ENCODE measurements at regions not wholly inside any gene's neighbourhood (a gene's known extent, or its start where the extent isn't known, plus 50 kb on each side); places are given as distances from the start of the nearest gene placed in this dataset.

DNA sequence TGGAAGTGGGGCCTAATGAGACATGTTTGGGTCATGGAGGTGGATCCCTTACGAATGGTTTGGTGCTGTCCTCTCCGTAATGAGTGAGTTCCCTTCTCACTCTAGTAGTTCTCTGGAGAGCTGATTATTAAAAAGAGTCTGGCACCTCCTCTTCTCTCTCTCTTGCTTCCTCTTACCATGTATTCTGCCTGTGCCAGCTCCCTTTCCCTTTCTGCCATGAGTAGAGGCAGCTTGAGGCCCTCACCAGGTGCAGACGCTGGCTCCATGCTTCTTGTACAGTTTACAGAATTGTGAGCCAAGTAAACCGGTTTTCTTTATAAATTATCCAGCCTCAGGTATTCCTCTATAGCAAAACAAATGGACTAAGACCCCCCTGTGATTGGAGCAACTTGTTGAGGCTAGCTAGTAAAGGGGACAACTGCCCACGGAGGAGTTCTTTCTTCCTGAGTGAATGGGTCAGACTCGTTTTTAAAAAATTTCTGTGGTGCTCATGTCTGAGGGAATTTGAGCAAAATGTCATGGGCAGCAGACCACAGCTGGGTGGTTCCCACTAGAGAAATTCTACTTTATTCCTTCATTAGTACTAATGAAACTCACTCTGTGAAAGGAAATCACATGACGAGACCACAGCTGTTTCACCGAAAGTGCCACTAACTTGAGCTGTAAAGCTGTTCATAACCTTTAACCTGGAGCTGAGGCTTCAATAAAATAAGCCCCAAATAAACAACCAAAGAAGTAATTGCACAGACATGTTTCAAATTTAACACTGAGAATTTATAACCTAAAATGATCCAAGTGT lies 210.0 kb downstream of the NFKBIZ start:
- no peak for TF ChIP-seq CTCF (IDR thresholded peaks at IDR 0.05)
- no peak for TF ChIP-seq POLR2A (IDR thresholded peaks at IDR 0.05)
